SK-N-MC (cell line): ENCODE measurements at regions not wholly inside any gene's neighbourhood (a gene's known extent, or its start where the extent isn't known, plus 50 kb on each side); places are given as distances from the start of the nearest gene placed in this dataset.

Experiments used
- DNase-seq: peaks from one replicate; pipeline ENCODE4 v3.0.0-alpha.2; 2011; ENCODE audit warnings: low read depth, low spot score
- H3K27ac ChIP-seq: fragments of 200-600 bp; sonication (generic); 2 replicates; pipeline ENCODE4 v1.5.1; 2016; ENCODE audit warnings: mixed run types
- H3K36me3 ChIP-seq: fragments of 200-600 bp; sonication (generic); 2 replicates; pipeline ENCODE4 v1.6.1; 2017; ENCODE audit warnings: antibody characterized with exemption, low read length, mixed read lengths; ENCODE audit not compliant: insufficient read depth
- H3K4me3 ChIP-seq: fragments of 200-600 bp; sonication (generic); 2 replicates; pipeline ENCODE4 v1.5.1; 2016
- H3K9ac ChIP-seq: fragments of 200-600 bp; sonication (generic); 2 replicates; pipeline ENCODE4 v1.8.0; 2017; ENCODE audit warnings: mixed run types, mixed read lengths; ENCODE audit not compliant: insufficient read length
- H3K9me3 ChIP-seq: fragments of 200-600 bp; sonication (generic); 2 replicates; pipeline ENCODE4 v1.6.1; 2017; ENCODE audit warnings: low read depth, mild to moderate bottlenecking, antibody characterized with exemption, low read length, moderate library complexity, mixed read lengths
- EZH2 ChIP-seq: fragments of 200-600 bp; sonication (generic); IDR thresholded peaks from one replicate; pipeline ENCODE4 v1.6.1; 2017; ENCODE audit warnings: antibody characterized with exemption
- FOXP2 ChIP-seq: optimal IDR thresholded peaks from 2 replicates; pipeline ENCODE3; 2011; ENCODE audit warnings: mild to moderate bottlenecking, moderate library complexity; ENCODE audit not compliant: insufficient read depth; ENCODE audit errors: extremely low read length, control extremely low read depth
- POLR2AphosphoS5 ChIP-seq: IDR thresholded peaks from 2 replicates; pipeline ENCODE4 v1.6.1; 2012; ENCODE audit warnings: mild to moderate bottlenecking, low read depth, low read length, borderline replicate concordance

GRCh38 chr19:27774337-27774736 is 1438.6 kb downstream of the UQCRFS1 start:
- H3K9me3 ChIP-seq = no peaks in the 10 kb centered on the region; the same call in 1 of the 2 replicates
- no peak for DNase-seq
- TF ChIP-seq EZH2 (no peak), POLR2AphosphoS5 (no peak), FOXP2 (no peak)
- no peak overlapping the region for H3K27ac ChIP-seq
- no peak overlapping the region for H3K4me3 ChIP-seq
- H3K36me3 ChIP-seq = peaks cover 44% of the 10 kb centered on the region; the same call in 1 of the 2 replicates
- H3K9ac ChIP-seq = no peak overlapping the region

- Histone ChIP-seq H3K9ac (no peak overlapping the region), H3K36me3 (peaks cover 40% of the 10 kb centered on the region; the same call in 1 of the 2 replicates), H3K27ac (no peak overlapping the region), H3K9me3 (no peaks in the 10 kb centered on the region; the same call in 1 of the 2 replicates), H3K4me3 (no peak overlapping the region)
- no peak for DNase-seq
- TF ChIP-seq FOXP2 = no peak
- no peak for TF ChIP-seq POLR2AphosphoS5
- TF ChIP-seq EZH2 = no peak
These were observed 1439.4 kb downstream of the UQCRFS1 start for GRCh38 chr19:27773318-27774094.

DNA sequence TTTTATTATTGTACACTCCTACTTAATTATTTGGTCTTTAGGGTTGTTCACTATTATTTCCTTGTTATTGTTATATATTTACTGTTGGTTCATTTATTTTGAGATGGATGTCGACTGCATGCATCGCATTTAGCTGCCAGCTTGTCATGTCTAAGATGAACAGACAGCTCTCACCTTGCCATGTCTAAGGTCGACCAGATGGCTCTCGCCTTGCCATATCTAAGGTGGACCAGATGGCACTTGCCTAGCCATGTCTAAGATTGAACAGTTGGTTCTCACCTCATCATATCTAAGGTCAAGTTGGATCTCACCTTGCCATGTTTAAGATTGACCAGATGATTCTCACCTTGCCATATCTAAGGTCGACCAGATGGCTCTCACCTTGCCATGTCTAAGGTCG is 1440.9 kb downstream of the UQCRFS1 start:
- peaks cover 40% of the 10 kb centered on the region; the same call in 1 of the 2 replicates for H3K36me3 ChIP-seq
- TF ChIP-seq FOXP2 (no peak), EZH2 (no peak), POLR2AphosphoS5 (no peak)

GRCh38 chr19:27770095-27770494 is 1442.9 kb downstream of the UQCRFS1 start:
- H3K9me3 ChIP-seq = no peaks in the 10 kb centered on the region; the same call in 1 of the 2 replicates
- TF ChIP-seq EZH2 = no peak
- H3K36me3 ChIP-seq = peaks cover 24% of the 10 kb centered on the region; the same call in 1 of the 2 replicates
- DNase-seq = no peak
- no peak overlapping the region for H3K4me3 ChIP-seq
- no peak overlapping the region for H3K9ac ChIP-seq
- H3K27ac ChIP-seq = no peak overlapping the region

More for the DNA sequence above, 1440.9 kb downstream of the UQCRFS1 start:
- Histone ChIP-seq H3K9ac (no peak overlapping the region), H3K27ac (no peak overlapping the region), H3K4me3 (no peak overlapping the region), H3K9me3 (no peaks in the 10 kb centered on the region; the same call in 1 of the 2 replicates)
- no peak for DNase-seq

DNA sequence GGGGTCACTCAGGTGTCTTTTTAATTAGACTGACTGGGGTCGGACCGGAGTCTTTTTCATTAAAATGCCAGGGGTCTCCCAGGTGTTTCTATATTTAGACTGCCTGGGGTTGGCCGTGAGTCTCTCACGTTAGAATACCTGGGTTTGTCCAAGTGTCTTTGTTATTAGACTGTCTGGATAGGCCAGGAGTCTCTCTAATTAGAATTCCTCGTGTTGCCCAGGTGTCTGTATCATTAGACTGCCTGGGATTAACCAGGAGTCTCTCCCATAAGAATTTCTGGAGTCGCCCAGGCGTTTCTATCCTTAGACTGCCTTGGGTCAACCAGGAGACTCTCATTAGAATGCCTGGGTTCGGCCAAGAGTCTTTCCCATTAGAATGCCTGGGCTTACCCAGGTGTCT is 1445.7 kb downstream of the UQCRFS1 start:
- Histone ChIP-seq H3K27ac (no peak overlapping the region), H3K9me3 (no peaks in the 10 kb centered on the region), H3K4me3 (no peak overlapping the region), H3K36me3 (no peaks in the 10 kb centered on the region; the same call in 1 of the 2 replicates), H3K9ac (no peak overlapping the region)
- TF ChIP-seq EZH2 (no peak), POLR2AphosphoS5 (no peak), FOXP2 (no peak)
- DNase-seq = no peak

- TF ChIP-seq EZH2 (no peak), FOXP2 (no peak), POLR2AphosphoS5 (no peak)
- no peak overlapping the region for H3K9ac ChIP-seq
- H3K9me3 ChIP-seq = no peaks in the 10 kb centered on the region
- no peak overlapping the region for H3K27ac ChIP-seq
- H3K4me3 ChIP-seq = no peak overlapping the region
- H3K36me3 ChIP-seq = no peaks in the 10 kb centered on the region; the same call in 1 of the 2 replicates
- no peak for DNase-seq
These were observed 1446.8 kb downstream of the UQCRFS1 start for GRCh38 chr19:27765912-27766725.

- no peak overlapping the region for H3K4me3 ChIP-seq
- no peak overlapping the region for H3K27ac ChIP-seq
- H3K36me3 ChIP-seq = no peaks in the 10 kb centered on the region
- H3K9ac ChIP-seq = no peak overlapping the region
- TF ChIP-seq EZH2 (no peak), POLR2AphosphoS5 (no peak), FOXP2 (no peak)
- H3K9me3 ChIP-seq = no peaks in the 10 kb centered on the region
- DNase-seq = no peak
These were observed 1447.6 kb downstream of the UQCRFS1 start for GRCh38 chr19:27765397-27765796.

GRCh38 chr19:27764186-27764804 is 1448.7 kb downstream of the UQCRFS1 start:
- no peak for DNase-seq
- Histone ChIP-seq H3K36me3 (no peaks in the 10 kb centered on the region), H3K27ac (no peak overlapping the region), H3K9me3 (no peaks in the 10 kb centered on the region), H3K4me3 (no peak overlapping the region), H3K9ac (no peak overlapping the region)
- TF ChIP-seq FOXP2 (no peak), EZH2 (no peak), POLR2AphosphoS5 (no peak)
